Vagina (tissue), 2 donors: ENCODE measurements at regions not wholly inside any gene's neighbourhood (a gene's known extent, or its start where the extent isn't known, plus 50 kb on each side); places are given as distances from the start of the nearest gene placed in this dataset.

Experiments
- POLR2A ChIP-seq, 2 donors: fragments of 450-650 bp; IDR thresholded peaks; one replicate each; pipeline ENCODE4 v1.6.1; 2017; ENCODE audit warnings: antibody characterized with exemption in 2 of 2, mild to moderate bottlenecking in 2 of 2, moderate library complexity in 2 of 2
- POLR2AphosphoS5 ChIP-seq, 2 donors: sonication (generic); formaldehyde crosslinking; IDR thresholded peaks; one replicate each; pipeline ENCODE4 v1.9.0; 2017; ENCODE audit warnings: antibody characterized with exemption in 2 of 2, mild to moderate bottlenecking in 2 of 2, low read depth in 1 of 2; ENCODE audit not compliant: insufficient read depth in 1 of 2
- TF ChIP-seq, protein P1 (sequence below), 3 experiments: fragments of 450-650 bp in 2 of 3; fragments of 200-600 bp in 1 of 3; sonication (generic) in 1 of 3; IDR thresholded peaks; one replicate each; pipeline ENCODE4 v1.5.1; 2017 to 2019; ENCODE audit warnings: antibody characterized with exemption in 3 of 3, mild to moderate bottlenecking in 2 of 3, moderate library complexity in 2 of 3

DNA sequence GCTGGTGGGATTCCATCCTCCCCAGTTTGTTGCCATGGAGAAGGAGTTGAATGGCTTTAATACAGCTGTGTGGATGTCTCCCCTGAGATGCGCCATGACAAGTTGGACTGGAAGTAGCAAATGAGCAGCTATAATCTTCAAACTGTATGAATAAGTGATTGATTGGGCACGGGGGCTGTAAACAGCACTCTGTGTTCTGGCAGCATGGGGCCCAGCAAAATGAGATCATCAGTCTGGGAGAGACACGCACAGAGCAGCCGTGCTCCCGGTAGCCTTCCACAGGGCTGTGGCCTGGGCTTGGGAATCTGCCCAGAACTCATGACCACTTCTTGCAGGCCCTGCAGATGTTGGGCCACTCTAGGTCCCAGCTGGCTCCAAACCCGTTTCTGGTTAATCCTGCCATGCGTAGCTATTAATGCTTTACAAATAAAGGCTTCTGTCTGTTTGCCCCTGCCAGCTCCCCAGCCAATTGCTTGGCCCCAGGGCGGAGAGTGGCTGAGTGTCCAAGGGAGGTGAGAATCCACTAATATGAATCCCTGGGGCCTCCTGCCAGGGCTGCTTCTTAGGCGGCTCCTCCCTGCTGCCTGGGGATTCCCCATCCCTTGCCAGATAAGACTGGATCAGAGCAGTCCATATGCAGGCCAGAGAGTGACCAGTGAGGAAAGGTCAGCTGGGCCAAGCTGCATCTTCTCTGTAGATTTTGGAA is 642.9 kb downstream of the AJAP1 start:
- no peak for TF ChIP-seq POLR2A (IDR thresholded peaks at IDR 0.05)
- TF ChIP-seq, protein P1, sequence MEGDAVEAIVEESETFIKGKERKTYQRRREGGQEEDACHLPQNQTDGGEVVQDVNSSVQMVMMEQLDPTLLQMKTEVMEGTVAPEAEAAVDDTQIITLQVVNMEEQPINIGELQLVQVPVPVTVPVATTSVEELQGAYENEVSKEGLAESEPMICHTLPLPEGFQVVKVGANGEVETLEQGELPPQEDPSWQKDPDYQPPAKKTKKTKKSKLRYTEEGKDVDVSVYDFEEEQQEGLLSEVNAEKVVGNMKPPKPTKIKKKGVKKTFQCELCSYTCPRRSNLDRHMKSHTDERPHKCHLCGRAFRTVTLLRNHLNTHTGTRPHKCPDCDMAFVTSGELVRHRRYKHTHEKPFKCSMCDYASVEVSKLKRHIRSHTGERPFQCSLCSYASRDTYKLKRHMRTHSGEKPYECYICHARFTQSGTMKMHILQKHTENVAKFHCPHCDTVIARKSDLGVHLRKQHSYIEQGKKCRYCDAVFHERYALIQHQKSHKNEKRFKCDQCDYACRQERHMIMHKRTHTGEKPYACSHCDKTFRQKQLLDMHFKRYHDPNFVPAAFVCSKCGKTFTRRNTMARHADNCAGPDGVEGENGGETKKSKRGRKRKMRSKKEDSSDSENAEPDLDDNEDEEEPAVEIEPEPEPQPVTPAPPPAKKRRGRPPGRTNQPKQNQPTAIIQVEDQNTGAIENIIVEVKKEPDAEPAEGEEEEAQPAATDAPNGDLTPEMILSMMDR (IDR thresholded peaks at IDR 0.05): no peak
- TF ChIP-seq POLR2AphosphoS5 (IDR thresholded peaks at IDR 0.05; ENCODE audit: insufficient read depth in 1 of 2, low read depth in 1 of 2): no peak
